Neural progenitor cell (in vitro differentiated cells): ENCODE measurements at regions not wholly inside any gene's neighbourhood (a gene's known extent, or its start where the extent isn't known, plus 50 kb on each side); places are given as distances from the start of the nearest gene placed in this dataset.

Experiments
- DNase-seq: peaks from one replicate; pipeline ENCODE4 v3.0.0-alpha.2; 2016; ENCODE audit warnings: low spot score
- H2AFZ ChIP-seq: fragments of 200-600 bp; sonication (generic); replicated peaks from 2 replicates; pipeline ENCODE4 v1.6.1; 2016; ENCODE audit warnings: antibody characterized with exemption
- H3F3A ChIP-seq: fragments of 200-600 bp; sonication (generic); 2 replicates; pipeline ENCODE4 v1.6.1; 2016; ENCODE audit warnings: antibody characterized with exemption, low read depth
- H3K27ac ChIP-seq: fragments of 200-600 bp; sonication (generic); 2 replicates; pipeline ENCODE4 v1.5.1; 2016; ENCODE audit warnings: mild to moderate bottlenecking
- H3K27me3 ChIP-seq: fragments of 200-600 bp; sonication (generic); 2 replicates; pipeline ENCODE4 v1.6.1; 2016; ENCODE audit warnings: mild to moderate bottlenecking, moderate library complexity
- H3K36me3 ChIP-seq: fragments of 200-600 bp; sonication (generic); 2 replicates; pipeline ENCODE4 v1.5.1; 2016
- H3K4me1 ChIP-seq: fragments of 200-600 bp; sonication (generic); 2 replicates; pipeline ENCODE4 v1.6.1; 2016; ENCODE audit warnings: mixed run types
- H3K4me2 ChIP-seq: fragments of 200-600 bp; sonication (generic); 2 replicates; pipeline ENCODE4 v1.6.1; 2016
- H3K4me3 ChIP-seq: fragments of 200-600 bp; sonication (generic); 2 replicates; pipeline ENCODE4 v1.5.1; 2016
- H3K79me2 ChIP-seq: fragments of 200-600 bp; sonication (generic); 2 replicates; pipeline ENCODE4 v1.6.1; 2016; ENCODE audit warnings: low read depth
- H3K9ac ChIP-seq: fragments of 200-600 bp; sonication (generic); 2 replicates; pipeline ENCODE4 v1.6.1; 2016
- H3K9me3 ChIP-seq: fragments of 200-600 bp; sonication (generic); 2 replicates; pipeline ENCODE4 v1.5.1; 2016; ENCODE audit warnings: low read depth
- H4K20me1 ChIP-seq: fragments of 200-600 bp; sonication (generic); 2 replicates; pipeline ENCODE4 v1.6.1; 2016; ENCODE audit warnings: low read depth
- H3K27ac Mint-ChIP-seq: 3 replicates; pipeline ENCODE4 v1.8.0; 2021; ENCODE audit warnings: mixed read lengths
- H3K27me3 Mint-ChIP-seq: 2 replicates; pipeline ENCODE4 v1.8.0; 2022; ENCODE audit warnings: low read depth, mild to moderate bottlenecking, inconsistent platforms, moderate library complexity, mixed read lengths; ENCODE audit not compliant: insufficient read depth
- H3K36me3 Mint-ChIP-seq: 3 replicates; pipeline ENCODE4 v1.8.0; 2021; ENCODE audit warnings: mixed read lengths
- H3K4me1 Mint-ChIP-seq: 3 replicates; pipeline ENCODE4 v1.8.0; 2021; ENCODE audit warnings: mixed read lengths
- H3K4me3 Mint-ChIP-seq: 3 replicates; pipeline ENCODE4 v1.8.0; 2021; ENCODE audit warnings: mild to moderate bottlenecking, moderate library complexity, mixed read lengths
- H3K9me3 Mint-ChIP-seq: 3 replicates; pipeline ENCODE4 v1.8.0; 2020; ENCODE audit warnings: mixed read lengths
- CTCF ChIP-seq: fragments of 200-600 bp; sonication (generic); IDR thresholded peaks from 2 replicates; pipeline ENCODE4 v1.5.1; 2017; ENCODE audit warnings: antibody characterized with exemption, mild to moderate bottlenecking
- EZH2 ChIP-seq: fragments of 200-600 bp; sonication (generic); IDR thresholded peaks from 2 replicates; pipeline ENCODE4 v1.6.1; 2017; ENCODE audit warnings: antibody characterized with exemption, mild to moderate bottlenecking, moderate library complexity
- EZH2phosphoT487 ChIP-seq: fragments of 200-600 bp; sonication (generic); IDR thresholded peaks from 2 replicates; pipeline ENCODE4 v1.6.1; 2017; ENCODE audit warnings: antibody characterized with exemption

- no peaks in the 10 kb centered on the region for H3F3A ChIP-seq
- no peaks in the 10 kb centered on the region for H3K36me3 ChIP-seq
- H4K20me1 ChIP-seq, result no peaks in the 10 kb centered on the region
- Mint-ChIP-seq H3K4me3 (no peak overlapping the region), H3K27me3 (peaks cover 6% of the 10 kb centered on the region), H3K4me1 (peaks cover 16% of the 10 kb centered on the region), H3K27ac (peak overlapping the region; percentile 36), H3K9me3 (no peaks in the 10 kb centered on the region), H3K36me3 (no peaks in the 10 kb centered on the region)
- no peak overlapping the region for H3K4me3 ChIP-seq
- no peaks in the 10 kb centered on the region for H3K79me2 ChIP-seq
- no peak overlapping the region for H3K4me2 ChIP-seq
- H3K4me1 ChIP-seq, result peaks cover 4% of the 10 kb centered on the region
- no peak overlapping the region for H3K27ac ChIP-seq
- H2AFZ ChIP-seq, result no peak overlapping the region
- DNase-seq, result no peak
- peaks cover 73% of the 10 kb centered on the region for H3K27me3 ChIP-seq
- no peaks in the 10 kb centered on the region for H3K9me3 ChIP-seq
- H3K9ac ChIP-seq, result no peak overlapping the region
- TF ChIP-seq EZH2 (no peak), CTCF (no peak), EZH2phosphoT487 (no peak)
Measured at GRCh38 chr12:130016986-130017385, 113.2 kb upstream of the TMEM132D start.

- Histone ChIP-seq H2AFZ (no peak overlapping the region), H3K9ac (no peak overlapping the region), H3K27me3 (peaks cover 64% of the 10 kb centered on the region), H3K4me2 (no peak overlapping the region), H3K4me3 (no peak overlapping the region), H3K79me2 (no peaks in the 10 kb centered on the region), H3K9me3 (no peaks in the 10 kb centered on the region), H4K20me1 (no peaks in the 10 kb centered on the region), H3K36me3 (no peaks in the 10 kb centered on the region), H3K4me1 (peaks cover 4% of the 10 kb centered on the region), H3K27ac (no peak overlapping the region), H3F3A (no peaks in the 10 kb centered on the region)
- Mint-ChIP-seq H3K36me3 (no peaks in the 10 kb centered on the region), H3K4me1 (peaks cover 16% of the 10 kb centered on the region), H3K27me3 (peaks cover 6% of the 10 kb centered on the region), H3K9me3 (no peaks in the 10 kb centered on the region), H3K4me3 (no peak overlapping the region), H3K27ac (no peak overlapping the region)
- TF ChIP-seq EZH2phosphoT487 (no peak), CTCF (no peak), EZH2 (no peak)
- peak; percentile 30 for DNase-seq
Measured at GRCh38 chr12:130017591-130018449, 114.0 kb upstream of the TMEM132D start.

GRCh38 chr12:130018614-130019013 lies 114.8 kb upstream of the TMEM132D start:
- Histone ChIP-seq H3K4me2 (no peak overlapping the region), H3K36me3 (no peaks in the 10 kb centered on the region), H3K27ac (no peak overlapping the region), H3K4me1 (peaks cover 4% of the 10 kb centered on the region), H3K9me3 (no peaks in the 10 kb centered on the region), H3K79me2 (no peaks in the 10 kb centered on the region), H3F3A (no peaks in the 10 kb centered on the region), H3K27me3 (peaks cover 56% of the 10 kb centered on the region), H4K20me1 (no peaks in the 10 kb centered on the region), H3K9ac (no peak overlapping the region), H3K4me3 (no peak overlapping the region), H2AFZ (no peak overlapping the region)
- peaks cover 16% of the 10 kb centered on the region for H3K4me1 Mint-ChIP-seq
- TF ChIP-seq EZH2phosphoT487 (no peak), CTCF (no peak), EZH2 (no peak)
- DNase-seq, result no peak
- H3K36me3 Mint-ChIP-seq, result no peaks in the 10 kb centered on the region
- H3K4me3 Mint-ChIP-seq, result no peak overlapping the region
- H3K27ac Mint-ChIP-seq, result no peak overlapping the region
- no peaks in the 10 kb centered on the region for H3K9me3 Mint-ChIP-seq
- H3K27me3 Mint-ChIP-seq, result peaks cover 6% of the 10 kb centered on the region
